ENCODE measurements at regions not wholly inside any gene's neighbourhood (a gene's known extent, or its start where the extent isn't known, plus 50 kb on each side); places are given as distances from the start of the nearest gene placed in this dataset.

- H3K9me3 ChIP-seq (ENCODE audit: control insufficient read depth, low read length): no peaks in the 10 kb centered on the region
- H3K27ac ChIP-seq (ENCODE audit: insufficient read depth, low read depth, low read length, poor library complexity, severe bottlenecking): no peak overlapping the region
- 66 to 67% methylated on average over 4 of the region's 4 CpGs for WGBS, 2 experiments
Measured at GRCh38 chr14:26097852-26098251, 500.0 kb downstream of the NOVA1 start.

GRCh38 chr14:26088275-26088674, 509.6 kb downstream of the NOVA1 start:
- Histone ChIP-seq H3K4me1 (ENCODE audit: control insufficient read depth, insufficient read depth, low read length) (no peaks in the 10 kb centered on the region), H3K36me3 (ENCODE audit: control insufficient read depth, insufficient read depth, low read length) (no peaks in the 10 kb centered on the region), H3K4me3 (ENCODE audit: insufficient read depth, low read depth, low read length) (no peak overlapping the region), H3K27ac (ENCODE audit: insufficient read depth, low read depth, low read length, poor library complexity, severe bottlenecking) (no peak overlapping the region), H3K27me3 (ENCODE audit: control insufficient read depth, insufficient read depth, low read length, poor library complexity, severe bottlenecking) (no peaks in the 10 kb centered on the region), H3K9me3 (ENCODE audit: control insufficient read depth, low read length) (no peaks in the 10 kb centered on the region)
- 33 to 42% methylated on average over 2 of the region's 2 CpGs for WGBS, 2 experiments

More at GRCh38 chr14:26097852-26098251, 500.0 kb downstream of the NOVA1 start:
- Histone ChIP-seq H3K4me3 (ENCODE audit: insufficient read depth, low read depth, low read length) (no peak overlapping the region), H3K36me3 (ENCODE audit: control insufficient read depth, insufficient read depth, low read length) (no peaks in the 10 kb centered on the region), H3K27me3 (ENCODE audit: control insufficient read depth, insufficient read depth, low read length, poor library complexity, severe bottlenecking) (no peaks in the 10 kb centered on the region), H3K4me1 (ENCODE audit: control insufficient read depth, insufficient read depth, low read length) (peaks cover 3% of the 10 kb centered on the region)

GRCh38 chr14:26081043-26081442, 516.8 kb downstream of the NOVA1 start:
- Histone ChIP-seq H3K4me3 (ENCODE audit: insufficient read depth, low read depth, low read length) (no peak overlapping the region), H3K27ac (ENCODE audit: insufficient read depth, low read depth, low read length, poor library complexity, severe bottlenecking) (no peak overlapping the region), H3K36me3 (ENCODE audit: control insufficient read depth, insufficient read depth, low read length) (no peaks in the 10 kb centered on the region), H3K9me3 (ENCODE audit: control insufficient read depth, low read length) (no peaks in the 10 kb centered on the region), H3K4me1 (ENCODE audit: control insufficient read depth, insufficient read depth, low read length) (no peaks in the 10 kb centered on the region), H3K27me3 (ENCODE audit: control insufficient read depth, insufficient read depth, low read length, poor library complexity, severe bottlenecking) (no peaks in the 10 kb centered on the region)
- WGBS, 2 experiments: 80 to 82% methylated on average over 8 to 10 of the region's 10 CpGs

- Histone ChIP-seq H3K27ac (ENCODE audit: insufficient read depth, low read depth, low read length, poor library complexity, severe bottlenecking) (no peak overlapping the region), H3K27me3 (ENCODE audit: control insufficient read depth, insufficient read depth, low read length, poor library complexity, severe bottlenecking) (no peaks in the 10 kb centered on the region), H3K4me3 (ENCODE audit: insufficient read depth, low read depth, low read length) (no peak overlapping the region), H3K9me3 (ENCODE audit: control insufficient read depth, low read length) (no peaks in the 10 kb centered on the region), H3K4me1 (ENCODE audit: control insufficient read depth, insufficient read depth, low read length) (no peaks in the 10 kb centered on the region), H3K36me3 (ENCODE audit: control insufficient read depth, insufficient read depth, low read length) (no peaks in the 10 kb centered on the region)
- 86 to 90% methylated on average over 2 of the region's 2 CpGs for WGBS, 2 experiments
Measured at GRCh38 chr14:26078561-26078960, 519.3 kb downstream of the NOVA1 start.

- Histone ChIP-seq H3K27me3 (ENCODE audit: control insufficient read depth, insufficient read depth, low read length, poor library complexity, severe bottlenecking) (no peaks in the 10 kb centered on the region), H3K4me3 (ENCODE audit: insufficient read depth, low read depth, low read length) (no peak overlapping the region), H3K36me3 (ENCODE audit: control insufficient read depth, insufficient read depth, low read length) (no peaks in the 10 kb centered on the region), H3K4me1 (ENCODE audit: control insufficient read depth, insufficient read depth, low read length) (no peaks in the 10 kb centered on the region), H3K27ac (ENCODE audit: insufficient read depth, low read depth, low read length, poor library complexity, severe bottlenecking) (no peak overlapping the region), H3K9me3 (ENCODE audit: control insufficient read depth, low read length) (no peaks in the 10 kb centered on the region)
- 88 to 100% methylated on average over 1 of the region's 2 CpGs for WGBS, 2 experiments
Measured at GRCh38 chr14:26074892-26075291, 522.9 kb downstream of the NOVA1 start.

GRCh38 chr14:26070443-26070842, 527.4 kb downstream of the NOVA1 start:
- no peak overlapping the region for H3K27ac ChIP-seq (ENCODE audit: insufficient read depth, low read depth, low read length, poor library complexity, severe bottlenecking)
- WGBS, 2 experiments: 89 to 99% methylated on average over 3 of the region's 3 CpGs
- no peaks in the 10 kb centered on the region for H3K4me1 ChIP-seq (ENCODE audit: control insufficient read depth, insufficient read depth, low read length)
- no peak overlapping the region for H3K4me3 ChIP-seq (ENCODE audit: insufficient read depth, low read depth, low read length)
- no peaks in the 10 kb centered on the region for H3K36me3 ChIP-seq (ENCODE audit: control insufficient read depth, insufficient read depth, low read length)
- no peaks in the 10 kb centered on the region for H3K9me3 ChIP-seq (ENCODE audit: control insufficient read depth, low read length)
- H3K27me3 ChIP-seq (ENCODE audit: control insufficient read depth, insufficient read depth, low read length, poor library complexity, severe bottlenecking): no peaks in the 10 kb centered on the region

- 78 to 96% methylated on average over 2 to 3 of the region's 3 CpGs for WGBS, 2 experiments
- no peaks in the 10 kb centered on the region for H3K36me3 ChIP-seq (ENCODE audit: control insufficient read depth, insufficient read depth, low read length)
Measured at GRCh38 chr14:26067786-26068459, 529.9 kb downstream of the NOVA1 start.

GRCh38 chr14:26067341-26067740, 530.5 kb downstream of the NOVA1 start:
- Histone ChIP-seq H3K4me1 (ENCODE audit: control insufficient read depth, insufficient read depth, low read length) (no peaks in the 10 kb centered on the region), H3K27me3 (ENCODE audit: control insufficient read depth, insufficient read depth, low read length, poor library complexity, severe bottlenecking) (no peaks in the 10 kb centered on the region), H3K4me3 (ENCODE audit: insufficient read depth, low read depth, low read length) (no peak overlapping the region), H3K27ac (ENCODE audit: insufficient read depth, low read depth, low read length, poor library complexity, severe bottlenecking) (no peak overlapping the region), H3K9me3 (ENCODE audit: control insufficient read depth, low read length) (no peaks in the 10 kb centered on the region), H3K36me3 (ENCODE audit: control insufficient read depth, insufficient read depth, low read length) (no peaks in the 10 kb centered on the region)
- WGBS, 2 experiments: 90 to 100% methylated on average over 2 of the region's 2 CpGs

More at GRCh38 chr14:26067786-26068459, 529.9 kb downstream of the NOVA1 start:
- H3K4me1 ChIP-seq (ENCODE audit: control insufficient read depth, insufficient read depth, low read length): no peaks in the 10 kb centered on the region
- no peaks in the 10 kb centered on the region for H3K27me3 ChIP-seq (ENCODE audit: control insufficient read depth, insufficient read depth, low read length, poor library complexity, severe bottlenecking)
- no peak overlapping the region for H3K4me3 ChIP-seq (ENCODE audit: insufficient read depth, low read depth, low read length)
- no peak overlapping the region for H3K27ac ChIP-seq (ENCODE audit: insufficient read depth, low read depth, low read length, poor library complexity, severe bottlenecking)
- H3K9me3 ChIP-seq (ENCODE audit: control insufficient read depth, low read length): no peaks in the 10 kb centered on the region

GRCh38 chr14:26056036-26056616, 541.7 kb downstream of the NOVA1 start:
- H3K4me3 ChIP-seq (ENCODE audit: insufficient read depth, low read depth, low read length): no peak overlapping the region
- H3K36me3 ChIP-seq (ENCODE audit: control insufficient read depth, insufficient read depth, low read length): no peaks in the 10 kb centered on the region
- H3K9me3 ChIP-seq (ENCODE audit: control insufficient read depth, low read length): no peaks in the 10 kb centered on the region
- H3K27me3 ChIP-seq (ENCODE audit: control insufficient read depth, insufficient read depth, low read length, poor library complexity, severe bottlenecking): no peaks in the 10 kb centered on the region
- no peak overlapping the region for H3K27ac ChIP-seq (ENCODE audit: insufficient read depth, low read depth, low read length, poor library complexity, severe bottlenecking)
- H3K4me1 ChIP-seq (ENCODE audit: control insufficient read depth, insufficient read depth, low read length): no peaks in the 10 kb centered on the region
- 18 to 21% methylated on average over 6 of the region's 6 CpGs for WGBS, 2 experiments

GRCh38 chr14:26032348-26032747, 565.5 kb downstream of the NOVA1 start:
- H3K36me3 ChIP-seq (ENCODE audit: control insufficient read depth, insufficient read depth, low read length): no peaks in the 10 kb centered on the region
- no peaks in the 10 kb centered on the region for H3K9me3 ChIP-seq (ENCODE audit: control insufficient read depth, low read length)
- no peaks in the 10 kb centered on the region for H3K27me3 ChIP-seq (ENCODE audit: control insufficient read depth, insufficient read depth, low read length, poor library complexity, severe bottlenecking)
- H3K4me3 ChIP-seq (ENCODE audit: insufficient read depth, low read depth, low read length): no peak overlapping the region
- H3K27ac ChIP-seq (ENCODE audit: insufficient read depth, low read depth, low read length, poor library complexity, severe bottlenecking): no peak overlapping the region
- H3K4me1 ChIP-seq (ENCODE audit: control insufficient read depth, insufficient read depth, low read length): peaks cover 4% of the 10 kb centered on the region
